Esophagus squamous epithelium (tissue), 5 donors: ENCODE measurements at regions not wholly inside any gene's neighbourhood (a gene's known extent, or its start where the extent isn't known, plus 50 kb on each side); places are given as distances from the start of the nearest gene placed in this dataset.
A peak's percentile ranks its signal among the peaks of the same experiment; 100 is the strongest.
"Not testable (repeated sequence)": the region's sequence is repeated elsewhere in the genome, so short reads cannot be mapped to it uniquely, and the experiment has no call there.

ENCODE experiments used
- DNase-seq: peaks from one replicate; lab custom pipeline; 2025; lab: John Stamatoyannopoulos, UW
- H3K27ac ChIP-seq, 4 donors: fragments of 200-600 bp; sonication (generic); one replicate each; pipeline ENCODE4 v1.5.1; 2016 to 2019; ENCODE audit warnings: mild to moderate bottlenecking in 1 of 4
- H3K27me3 ChIP-seq, 4 donors: fragments of 200-600 bp; sonication (generic); 1 replicate in 3 of 4; 2 replicates in 1 of 4; pipeline versions ENCODE4 v1.5.1 to v1.6.0; 2017 to 2021; ENCODE audit warnings: antibody characterized with exemption in 1 of 4
- H3K36me3 ChIP-seq, 3 donors: fragments of 200-600 bp; sonication (generic); one replicate each; pipeline ENCODE4 v1.5.1; 2016 to 2019
- H3K4me1 ChIP-seq, 3 donors: fragments of 200-600 bp; sonication (generic); one replicate each; pipeline ENCODE4 v1.5.1; 2017 to 2019
- H3K4me3 ChIP-seq, 4 donors: fragments of 200-600 bp; sonication (generic); 1 replicate in 3 of 4; 2 replicates in 1 of 4; pipeline ENCODE4 v1.5.1; 2016 to 2019; ENCODE audit warnings: mild to moderate bottlenecking in 2 of 4, moderate library complexity in 1 of 4
- H3K9me3 ChIP-seq, 3 donors: fragments of 200-600 bp; sonication (generic); one replicate each; pipeline ENCODE4 v1.5.1; 2016 to 2019
- POLR2A ChIP-seq, 4 donors: fragments of 450-650 bp; IDR thresholded peaks; one replicate each; pipeline ENCODE4 v1.6.1; 2017; ENCODE audit warnings: antibody characterized with exemption in 4 of 4, mild to moderate bottlenecking in 4 of 4, moderate library complexity in 3 of 4
- WGBS, 2 donors: methylation state at CpG; one replicate each; pipeline ENCODE4 v1.1.5; 2018; 5-methylcytosine and 5-hydroxymethylcytosine counted together
- intact Hi-C: fragments of 100-400 bp; cut with DNase I; formaldehyde crosslinking; loops from one replicate; pipeline ENCODE4 v1.15.0; 2022
- TF ChIP-seq, protein P1 (sequence below), 6 experiments: fragments of 450-650 bp in 4 of 6; fragments of 200-600 bp in 2 of 6; sonication (generic) in 2 of 6; IDR thresholded peaks; one replicate each; pipeline ENCODE4 v1.5.1; 2016 to 2019; ENCODE audit warnings: antibody characterized with exemption in 6 of 6, mild to moderate bottlenecking in 4 of 6, moderate library complexity in 4 of 6
- donor health status: DM: yes; HTN: yes; CAD: no.

DNA sequence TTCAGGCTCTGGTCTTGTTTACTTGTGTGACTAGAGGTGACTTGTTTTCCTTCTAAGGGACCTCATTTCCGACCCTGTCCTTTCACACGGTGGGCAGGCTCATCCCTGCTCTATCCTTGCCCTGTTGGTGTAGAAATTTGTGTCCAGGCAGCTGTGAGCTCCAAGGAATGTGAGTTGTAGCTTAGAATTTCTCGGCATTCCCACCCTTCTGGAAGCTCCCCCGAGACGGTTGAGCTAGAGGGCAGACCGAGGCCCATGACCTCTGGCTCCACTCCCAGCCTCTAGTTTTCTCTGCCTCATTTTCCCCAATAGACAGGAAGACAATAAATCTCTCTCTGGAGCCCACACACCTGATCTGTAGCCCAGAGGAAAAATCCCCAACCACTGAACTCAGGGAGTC is 100.9 kb downstream of the NAV1 start:
- intact Hi-C loops, result no loop called here
- Histone ChIP-seq H3K4me1 (peaks cover 4 to 34% (median 7%) of the 10 kb centered on the region in 3 donors), H3K36me3 (no peaks in the 10 kb centered on the region), H3K27me3 (peaks cover 0 to 7% (median 0%) of the 10 kb centered on the region in 4 donors), H3K9me3 (no peaks in the 10 kb centered on the region), H3K4me3 (no peak overlapping the region), H3K27ac (peak overlapping the region in 3 of 4 donors; percentile 14 to 59 (median 30))
- 55 to 91% methylated on average over 4 to 6 of the region's 6 CpGs for WGBS, 2 donors
- DNase-seq, result no peak
- TF ChIP-seq, protein P1, sequence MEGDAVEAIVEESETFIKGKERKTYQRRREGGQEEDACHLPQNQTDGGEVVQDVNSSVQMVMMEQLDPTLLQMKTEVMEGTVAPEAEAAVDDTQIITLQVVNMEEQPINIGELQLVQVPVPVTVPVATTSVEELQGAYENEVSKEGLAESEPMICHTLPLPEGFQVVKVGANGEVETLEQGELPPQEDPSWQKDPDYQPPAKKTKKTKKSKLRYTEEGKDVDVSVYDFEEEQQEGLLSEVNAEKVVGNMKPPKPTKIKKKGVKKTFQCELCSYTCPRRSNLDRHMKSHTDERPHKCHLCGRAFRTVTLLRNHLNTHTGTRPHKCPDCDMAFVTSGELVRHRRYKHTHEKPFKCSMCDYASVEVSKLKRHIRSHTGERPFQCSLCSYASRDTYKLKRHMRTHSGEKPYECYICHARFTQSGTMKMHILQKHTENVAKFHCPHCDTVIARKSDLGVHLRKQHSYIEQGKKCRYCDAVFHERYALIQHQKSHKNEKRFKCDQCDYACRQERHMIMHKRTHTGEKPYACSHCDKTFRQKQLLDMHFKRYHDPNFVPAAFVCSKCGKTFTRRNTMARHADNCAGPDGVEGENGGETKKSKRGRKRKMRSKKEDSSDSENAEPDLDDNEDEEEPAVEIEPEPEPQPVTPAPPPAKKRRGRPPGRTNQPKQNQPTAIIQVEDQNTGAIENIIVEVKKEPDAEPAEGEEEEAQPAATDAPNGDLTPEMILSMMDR (IDR thresholded peaks at IDR 0.05), result no peak
- TF ChIP-seq POLR2A (IDR thresholded peaks at IDR 0.05), result no peak

DNA sequence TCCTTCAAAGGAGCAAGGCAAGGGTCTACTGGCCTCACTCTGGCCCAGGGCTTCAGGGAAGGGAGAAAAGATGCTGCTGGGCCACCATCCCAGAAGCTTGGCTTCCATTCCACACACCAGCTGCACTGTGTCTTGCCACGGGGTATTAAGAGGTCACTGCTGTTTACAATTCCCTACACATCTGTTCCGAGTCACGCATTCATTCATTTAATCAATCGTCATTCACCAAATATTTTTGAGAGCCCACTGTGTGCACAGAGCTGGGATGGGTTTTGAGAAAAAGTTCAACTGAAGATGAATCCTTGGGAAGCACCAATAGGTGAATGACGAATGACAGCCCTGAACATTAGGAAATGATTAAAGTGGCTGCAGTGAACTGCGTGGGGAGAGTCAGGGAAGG is 101.7 kb downstream of the NAV1 start:
- intact Hi-C loops, result no loop called here
- peak overlapping the region in 2 of 4 donors; percentile 30 to 59 for H3K27ac ChIP-seq
- 65 to 72% methylated on average over 2 to 6 of the region's 6 CpGs for WGBS, 2 donors

DNA sequence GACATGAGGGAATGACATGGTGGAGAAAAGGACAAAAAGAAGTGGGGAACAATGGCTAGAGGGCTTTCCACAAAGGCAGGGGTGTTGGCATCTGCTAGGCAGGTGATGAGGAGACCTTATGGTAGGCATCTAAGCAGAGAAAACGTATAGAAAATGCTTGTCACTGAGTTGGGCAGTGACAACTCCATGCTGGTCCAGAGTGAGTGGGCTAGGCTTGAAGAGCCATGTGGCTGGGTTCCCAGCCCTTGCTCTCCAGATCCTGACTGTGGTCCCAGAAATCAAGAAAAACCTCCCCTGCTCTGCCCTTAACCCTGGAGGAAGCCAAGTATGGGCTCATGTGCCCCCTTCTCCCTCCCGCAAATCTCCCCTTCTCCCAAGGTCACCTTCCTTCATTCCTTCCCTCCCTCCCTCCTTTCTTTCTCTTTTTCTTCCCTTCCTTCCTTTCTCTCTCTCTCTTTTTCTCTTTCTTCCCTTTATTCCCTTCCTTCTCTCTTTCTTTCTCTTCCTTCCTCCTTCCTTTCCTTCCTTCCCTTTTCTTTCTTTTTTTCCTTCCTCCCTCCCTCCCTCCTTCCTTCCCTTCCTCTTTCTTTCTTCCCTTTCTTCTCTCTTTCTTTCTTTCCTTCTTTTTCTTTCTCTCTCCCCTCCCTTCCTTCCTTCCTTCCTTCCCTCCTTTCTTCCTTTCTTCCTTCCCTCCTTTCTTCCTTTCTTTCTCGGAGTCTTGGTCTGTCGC is 102.8 kb downstream of the NAV1 start:
- Histone ChIP-seq H3K27me3 (peaks cover 0 to 7% (median 0%) of the 10 kb centered on the region in 4 donors), H3K27ac (peak overlapping the region in 2 of 4 donors; percentile 18 to 21), H3K4me3 (no peak overlapping the region), H3K4me1 (peaks cover 1 to 25% (median 7%) of the 10 kb centered on the region in 3 donors), H3K36me3 (no peaks in the 10 kb centered on the region), H3K9me3 (no peaks in the 10 kb centered on the region)
- DNase-seq, result no peak
- WGBS, 2 donors, result 89 to 94% methylated on average over 4 of the region's 4 CpGs
- intact Hi-C loops, result no loop called here
- TF ChIP-seq, protein P1 (IDR thresholded peaks at IDR 0.05), result no peak

More for the DNA sequence above, 101.7 kb downstream of the NAV1 start:
- Histone ChIP-seq H3K27me3 (peaks cover 0 to 7% (median 0%) of the 10 kb centered on the region in 4 donors), H3K9me3 (no peaks in the 10 kb centered on the region), H3K4me3 (no peak overlapping the region), H3K36me3 (no peaks in the 10 kb centered on the region), H3K4me1 (peaks cover 4 to 34% (median 7%) of the 10 kb centered on the region in 3 donors)
- no peak for DNase-seq
- TF ChIP-seq, protein P1 (IDR thresholded peaks at IDR 0.05), result no peak
- TF ChIP-seq POLR2A (IDR thresholded peaks at IDR 0.05), result no peak

DNA sequence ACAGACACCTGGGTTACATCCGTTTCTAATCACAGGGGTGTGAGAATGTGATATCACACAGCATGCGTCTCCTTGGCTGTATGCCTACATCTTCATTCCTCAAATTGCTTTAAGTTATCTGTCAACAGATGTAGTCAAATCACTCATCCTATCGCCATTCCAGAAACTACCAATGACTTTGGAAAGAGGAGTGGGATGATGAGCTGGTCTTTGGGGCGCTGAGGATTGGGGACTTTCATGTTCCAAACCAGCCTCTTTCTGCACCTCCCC is 104.8 kb downstream of the NAV1 start:
- 78 to 89% methylated on average over 4 of the region's 4 CpGs for WGBS, 2 donors

DNA sequence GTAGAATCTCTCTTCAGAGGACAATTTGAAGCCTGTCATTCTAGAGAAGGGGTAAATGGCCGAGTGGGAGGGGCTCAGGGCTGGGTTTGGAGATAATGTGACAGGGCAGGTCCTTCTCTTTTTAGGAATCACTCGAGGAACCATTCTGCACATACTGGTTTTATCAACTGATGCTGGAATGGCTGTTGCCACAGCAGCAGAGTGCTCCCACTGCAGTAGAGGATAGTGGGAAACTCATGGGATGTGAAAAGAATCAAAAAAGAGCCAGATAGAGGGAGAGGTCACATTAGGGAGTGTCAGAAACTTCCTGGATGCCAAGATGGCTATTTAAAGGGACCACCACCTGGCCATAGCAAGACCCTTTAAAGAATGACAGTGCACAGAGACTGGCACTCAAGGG is 105.3 kb downstream of the NAV1 start:
- no peak overlapping the region for H3K4me3 ChIP-seq
- TF ChIP-seq, protein P1 (IDR thresholded peaks at IDR 0.05), result no peak
- TF ChIP-seq POLR2A (IDR thresholded peaks at IDR 0.05), result no peak
- intact Hi-C loops, result no loop called here
- peaks cover 0 to 31% (median 0%) of the 10 kb centered on the region in 4 donors for H3K27me3 ChIP-seq
- WGBS, 2 donors, result 57 to 60% methylated on average over 1 to 2 of the region's 2 CpGs
- peaks cover 12 to 37% (median 15%) of the 10 kb centered on the region in 3 donors for H3K4me1 ChIP-seq
- H3K9me3 ChIP-seq, result no peaks in the 10 kb centered on the region
- no peaks in the 10 kb centered on the region for H3K36me3 ChIP-seq
- no peak overlapping the region for H3K27ac ChIP-seq
- DNase-seq, result no peak

More for the DNA sequence above, 104.8 kb downstream of the NAV1 start:
- no peaks in the 10 kb centered on the region for H3K9me3 ChIP-seq
- H3K4me3 ChIP-seq, result no peak overlapping the region
- no peaks in the 10 kb centered on the region for H3K36me3 ChIP-seq
- H3K4me1 ChIP-seq, result peaks cover 8 to 37% (median 10%) of the 10 kb centered on the region in 3 donors
- H3K27ac ChIP-seq, result no peak overlapping the region
- TF ChIP-seq, protein P1 (IDR thresholded peaks at IDR 0.05), result no peak
- no peak for TF ChIP-seq POLR2A (IDR thresholded peaks at IDR 0.05)
- intact Hi-C loops, result no loop called here
- DNase-seq, result no peak
- peaks cover 0 to 27% (median 0%) of the 10 kb centered on the region in 4 donors for H3K27me3 ChIP-seq

DNA sequence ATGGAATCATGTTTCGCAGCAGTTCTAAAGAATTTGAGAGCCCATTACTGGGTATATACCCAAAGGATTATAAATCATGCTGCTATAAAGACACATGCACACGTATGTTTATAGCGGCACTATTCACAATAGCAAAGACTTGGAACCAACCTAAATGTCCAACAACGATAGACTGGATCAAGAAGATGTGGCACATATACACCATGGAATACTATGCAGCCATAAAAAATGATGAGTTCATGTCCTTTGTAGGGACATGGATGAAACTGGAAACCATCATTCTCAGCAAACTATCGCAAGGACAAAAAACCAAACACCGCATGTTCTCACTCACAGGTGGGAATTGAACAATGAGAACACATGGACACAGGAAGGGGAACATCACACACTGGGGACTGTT is 106.1 kb downstream of the NAV1 start:
- WGBS, 2 donors, result 90 to 98% methylated on average over 3 of the region's 6 CpGs
- intact Hi-C loops, H3K27ac ChIP-seq, DNase-seq, H3K9me3 ChIP-seq, H3K36me3 ChIP-seq, H3K4me3 ChIP-seq: not testable (repeated sequence)
- peaks cover 0 to 39% (median 0%) of the 10 kb centered on the region in 4 donors for H3K27me3 ChIP-seq
- H3K4me1 ChIP-seq, result peaks cover 20 to 37% (median 20%) of the 10 kb centered on the region in 3 donors
